PFSK-1 (cell line): ENCODE measurements at regions not wholly inside any gene's neighbourhood (a gene's known extent, or its start where the extent isn't known, plus 50 kb on each side); places are given as distances from the start of the nearest gene placed in this dataset.

Experiments used
- FOXP2 ChIP-seq: optimal IDR thresholded peaks from 2 replicates; pipeline ENCODE3; 2011; ENCODE audit warnings: borderline replicate concordance, control low read depth, inconsistent platforms; ENCODE audit not compliant: insufficient read depth; ENCODE audit errors: extremely low read length, extremely low read depth
- POLR2AphosphoS5 ChIP-seq: IDR thresholded peaks from 2 replicates; pipeline ENCODE4 v1.6.1; 2012; ENCODE audit warnings: low read depth, mild to moderate bottlenecking, control low read depth, low read length, moderate library complexity
- SIN3A ChIP-seq: IDR thresholded peaks from 2 replicates; pipeline ENCODE4 v1.6.1; 2012; ENCODE audit warnings: mild to moderate bottlenecking, low read length, moderate library complexity, borderline replicate concordance; ENCODE audit not compliant: insufficient read depth
- TAF1 ChIP-seq: IDR thresholded peaks from 2 replicates; pipeline ENCODE4 v1.6.1; 2012; ENCODE audit warnings: low read length, control low read depth, borderline replicate concordance; ENCODE audit not compliant: insufficient read depth
- TF ChIP-seq, protein P1 (sequence below), 2 experiments: IDR thresholded peaks; 2 replicates each; pipeline versions ENCODE4 v1.6.1 to v1.8.0; 2011 to 2012; ENCODE audit warnings: low read depth in 2 of 2, low read length in 2 of 2, control low read depth in 1 of 2, inconsistent platforms in 1 of 2, mild to moderate bottlenecking in 1 of 2, moderate library complexity in 1 of 2; ENCODE audit not compliant: insufficient read depth in 1 of 2

DNA sequence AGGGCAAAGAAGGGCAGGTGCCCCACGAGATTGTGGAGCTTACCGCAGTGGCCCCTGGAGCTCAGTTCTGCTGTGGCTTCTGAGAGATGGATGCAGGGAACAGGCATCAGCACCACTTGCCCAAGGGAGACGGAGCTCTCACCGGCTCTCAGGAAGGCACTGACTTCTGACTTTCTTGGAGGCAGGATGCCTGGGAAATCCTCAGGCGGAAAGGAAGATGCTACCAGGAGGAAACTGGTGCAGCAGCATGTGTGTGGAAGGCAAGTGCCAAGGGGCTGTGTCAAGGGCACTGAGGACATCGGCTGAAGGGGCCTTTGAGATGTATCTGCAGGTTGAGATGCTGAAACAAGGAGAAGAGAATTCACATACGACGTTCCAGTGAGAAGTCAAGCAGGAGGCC, 64.0 kb downstream of the FOXA2 start:
- TF ChIP-seq TAF1 (no peak), SIN3A (no peak), POLR2AphosphoS5 (no peak), FOXP2 (no peak)
- TF ChIP-seq, protein P1, sequence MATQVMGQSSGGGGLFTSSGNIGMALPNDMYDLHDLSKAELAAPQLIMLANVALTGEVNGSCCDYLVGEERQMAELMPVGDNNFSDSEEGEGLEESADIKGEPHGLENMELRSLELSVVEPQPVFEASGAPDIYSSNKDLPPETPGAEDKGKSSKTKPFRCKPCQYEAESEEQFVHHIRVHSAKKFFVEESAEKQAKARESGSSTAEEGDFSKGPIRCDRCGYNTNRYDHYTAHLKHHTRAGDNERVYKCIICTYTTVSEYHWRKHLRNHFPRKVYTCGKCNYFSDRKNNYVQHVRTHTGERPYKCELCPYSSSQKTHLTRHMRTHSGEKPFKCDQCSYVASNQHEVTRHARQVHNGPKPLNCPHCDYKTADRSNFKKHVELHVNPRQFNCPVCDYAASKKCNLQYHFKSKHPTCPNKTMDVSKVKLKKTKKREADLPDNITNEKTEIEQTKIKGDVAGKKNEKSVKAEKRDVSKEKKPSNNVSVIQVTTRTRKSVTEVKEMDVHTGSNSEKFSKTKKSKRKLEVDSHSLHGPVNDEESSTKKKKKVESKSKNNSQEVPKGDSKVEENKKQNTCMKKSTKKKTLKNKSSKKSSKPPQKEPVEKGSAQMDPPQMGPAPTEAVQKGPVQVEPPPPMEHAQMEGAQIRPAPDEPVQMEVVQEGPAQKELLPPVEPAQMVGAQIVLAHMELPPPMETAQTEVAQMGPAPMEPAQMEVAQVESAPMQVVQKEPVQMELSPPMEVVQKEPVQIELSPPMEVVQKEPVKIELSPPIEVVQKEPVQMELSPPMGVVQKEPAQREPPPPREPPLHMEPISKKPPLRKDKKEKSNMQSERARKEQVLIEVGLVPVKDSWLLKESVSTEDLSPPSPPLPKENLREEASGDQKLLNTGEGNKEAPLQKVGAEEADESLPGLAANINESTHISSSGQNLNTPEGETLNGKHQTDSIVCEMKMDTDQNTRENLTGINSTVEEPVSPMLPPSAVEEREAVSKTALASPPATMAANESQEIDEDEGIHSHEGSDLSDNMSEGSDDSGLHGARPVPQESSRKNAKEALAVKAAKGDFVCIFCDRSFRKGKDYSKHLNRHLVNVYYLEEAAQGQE (IDR thresholded peaks at IDR 0.05; ENCODE audit: insufficient read depth in 1 of 2, low read depth in 2 of 2, low read length in 2 of 2): no peak
